GM18873 (cell line): ENCODE measurements at regions not wholly inside any gene's neighbourhood (a gene's known extent, or its start where the extent isn't known, plus 50 kb on each side); places are given as distances from the start of the nearest gene placed in this dataset.
"Not testable (repeated sequence)": the region's sequence is repeated elsewhere in the genome, so short reads cannot be mapped to it uniquely, and the experiment has no call there.

Experiments
- ATAC-seq: cut with Tn5 transposase; IDR thresholded peaks from one replicate; pipeline ENCODE4 v1.9.1; 2021; ENCODE audit warnings: mild to moderate bottlenecking, moderate library complexity, moderate number of reproducible peaks; ENCODE audit not compliant: unreplicated experiment, low FRiP score

DNA sequence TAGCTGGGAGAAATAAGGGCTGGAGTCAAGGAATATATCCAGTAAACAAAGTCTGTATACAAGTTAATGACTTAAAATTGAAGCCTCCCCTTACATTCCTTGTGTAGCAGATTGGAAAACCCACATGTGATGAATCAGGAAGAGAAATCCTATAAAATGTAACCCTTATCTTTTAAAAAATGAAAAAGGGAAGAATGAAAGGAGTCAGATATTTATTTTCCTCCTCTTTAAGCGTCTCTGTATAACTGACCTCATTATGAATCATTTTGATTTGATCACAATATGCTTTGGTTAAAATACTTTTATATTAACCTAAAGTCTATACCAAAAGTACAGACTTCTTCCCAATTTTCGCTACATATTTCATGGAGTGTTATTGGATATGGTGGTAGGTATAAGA, 316.3 kb upstream of the STAC start:
- ATAC-seq: no peak

DNA sequence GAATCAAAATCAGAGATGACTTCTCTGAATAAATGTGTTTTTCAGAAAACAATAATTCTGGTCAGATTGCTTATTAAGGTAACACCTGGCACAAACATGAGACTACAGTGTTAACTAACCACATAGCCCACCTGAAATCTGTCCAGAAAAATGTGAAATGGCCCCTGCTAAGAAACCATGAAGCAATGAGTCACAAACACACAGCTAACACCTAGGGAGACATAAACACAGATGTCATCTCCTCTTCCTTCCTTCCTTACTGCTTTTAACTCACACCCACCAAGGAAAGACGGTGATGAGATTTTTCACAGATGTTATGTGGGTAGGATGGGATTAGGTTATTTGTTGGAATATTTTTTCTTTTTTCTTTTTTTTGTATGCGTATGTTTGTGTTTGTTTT, 315.0 kb upstream of the STAC start:
- ATAC-seq: no peak

DNA sequence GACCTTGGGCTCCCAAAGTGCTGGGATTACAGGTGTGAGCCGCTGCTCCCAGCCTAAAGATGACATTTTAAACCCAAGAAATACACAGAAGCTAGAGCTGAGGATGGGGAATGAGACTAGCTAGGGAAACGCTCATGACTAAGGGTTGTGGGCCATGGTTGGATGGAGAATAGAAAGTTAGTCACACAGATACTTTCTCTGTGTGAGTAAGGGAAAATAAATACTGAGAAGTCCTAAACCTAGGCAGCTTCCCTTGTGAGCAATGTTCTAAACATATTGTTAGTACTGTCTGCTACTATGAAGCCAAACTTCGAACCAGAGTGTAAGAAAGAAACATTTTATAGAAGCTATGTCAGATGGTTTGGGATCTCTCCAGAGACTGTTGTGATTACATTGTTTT, 304.8 kb upstream of the STAC start:
- ATAC-seq: no peak

DNA sequence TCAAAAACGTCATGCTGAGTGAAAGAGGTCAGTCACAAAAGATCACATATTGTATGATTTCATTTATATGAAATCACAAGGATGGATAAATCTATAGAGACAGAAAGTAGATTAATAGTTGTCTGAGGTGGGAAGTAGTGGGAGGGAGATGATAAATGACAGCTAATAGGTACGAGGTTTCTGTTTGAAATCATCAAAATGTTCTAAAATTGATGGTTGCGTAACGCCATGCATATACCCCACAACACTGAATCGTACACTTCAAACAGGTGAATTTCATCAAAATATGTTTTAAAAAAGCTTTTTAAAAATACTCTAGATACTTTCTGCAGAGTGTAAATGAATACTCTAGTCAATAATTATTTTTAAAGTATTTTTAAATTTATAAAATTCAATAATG, 303.0 kb upstream of the STAC start:
- ATAC-seq: no peak

DNA sequence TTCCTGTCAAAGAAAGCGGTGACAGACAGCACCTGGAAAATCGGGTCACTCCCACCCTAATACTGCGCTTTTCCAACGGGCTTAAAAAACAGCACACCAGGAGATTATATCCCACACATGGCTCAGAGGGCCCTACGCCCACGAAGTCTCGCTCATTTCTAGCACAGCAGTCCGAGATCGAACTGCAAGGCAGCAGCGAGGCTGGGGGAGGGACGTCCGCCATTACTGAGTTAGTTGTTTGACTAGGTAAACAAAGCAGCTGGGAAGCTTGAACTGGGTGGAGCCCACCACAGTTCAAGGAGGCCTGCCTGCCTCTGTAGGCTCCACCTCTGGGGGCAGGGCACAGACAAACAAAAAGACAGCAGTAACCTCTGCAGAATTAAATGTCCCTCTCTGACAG, 297.3 kb upstream of the STAC start:
- not testable (repeated sequence) for ATAC-seq

DNA sequence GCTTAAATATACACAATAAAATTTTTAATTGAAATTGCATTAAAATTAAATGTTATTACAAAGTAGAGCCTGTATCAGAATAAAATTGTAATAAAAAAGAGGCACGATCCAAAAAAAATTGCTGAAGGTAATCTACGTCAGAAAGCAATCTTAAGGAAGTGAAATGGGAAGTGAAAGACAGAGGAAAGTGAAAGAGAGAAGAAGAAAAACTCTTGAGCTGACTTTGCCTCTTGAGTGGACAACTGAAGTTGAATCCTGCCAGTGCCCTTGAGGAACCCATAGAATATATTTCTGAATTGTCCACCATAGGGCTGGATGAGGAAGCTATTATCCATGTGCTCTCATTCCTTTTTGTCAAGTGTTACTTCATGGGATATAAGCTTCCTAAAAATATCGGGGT, 285.1 kb upstream of the STAC start:
- ATAC-seq: no peak

DNA sequence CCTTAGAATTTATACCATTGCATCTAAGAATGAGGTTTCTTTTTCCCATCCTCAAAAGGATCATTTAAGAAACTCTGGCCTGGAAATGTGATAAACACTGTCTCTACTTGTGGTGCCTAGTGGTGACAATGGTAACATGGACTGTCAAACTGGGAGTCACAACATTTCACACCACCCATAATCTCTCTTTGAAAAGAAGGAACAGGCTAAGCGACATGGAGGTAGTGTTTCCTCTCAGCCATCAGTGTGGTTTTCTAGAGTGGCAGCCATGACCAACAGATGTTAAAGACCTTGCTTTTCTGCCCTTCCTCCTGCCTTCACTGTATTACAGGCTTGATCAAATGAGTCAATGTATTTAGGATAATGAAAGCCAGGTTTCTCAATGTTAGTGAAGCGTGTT, 283.1 kb upstream of the STAC start:
- ATAC-seq: no peak

DNA sequence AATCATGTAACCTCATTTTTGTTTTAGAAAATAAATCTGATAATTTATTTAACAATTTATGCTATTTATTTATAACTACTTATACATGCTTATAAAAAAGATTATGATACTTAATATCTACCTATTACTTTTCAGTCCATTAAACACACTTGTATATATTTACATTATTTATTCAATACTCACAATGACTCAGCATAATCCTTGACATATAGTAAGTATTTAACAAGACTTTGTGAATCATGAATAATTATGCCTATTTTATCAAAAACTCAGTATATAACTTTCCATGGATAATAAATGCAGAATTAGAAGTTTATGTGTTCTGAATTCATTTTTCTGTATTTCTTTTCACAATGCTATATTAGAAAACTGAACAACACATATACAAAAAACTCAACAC, 266.0 kb upstream of the STAC start:
- ATAC-seq: no peak

DNA sequence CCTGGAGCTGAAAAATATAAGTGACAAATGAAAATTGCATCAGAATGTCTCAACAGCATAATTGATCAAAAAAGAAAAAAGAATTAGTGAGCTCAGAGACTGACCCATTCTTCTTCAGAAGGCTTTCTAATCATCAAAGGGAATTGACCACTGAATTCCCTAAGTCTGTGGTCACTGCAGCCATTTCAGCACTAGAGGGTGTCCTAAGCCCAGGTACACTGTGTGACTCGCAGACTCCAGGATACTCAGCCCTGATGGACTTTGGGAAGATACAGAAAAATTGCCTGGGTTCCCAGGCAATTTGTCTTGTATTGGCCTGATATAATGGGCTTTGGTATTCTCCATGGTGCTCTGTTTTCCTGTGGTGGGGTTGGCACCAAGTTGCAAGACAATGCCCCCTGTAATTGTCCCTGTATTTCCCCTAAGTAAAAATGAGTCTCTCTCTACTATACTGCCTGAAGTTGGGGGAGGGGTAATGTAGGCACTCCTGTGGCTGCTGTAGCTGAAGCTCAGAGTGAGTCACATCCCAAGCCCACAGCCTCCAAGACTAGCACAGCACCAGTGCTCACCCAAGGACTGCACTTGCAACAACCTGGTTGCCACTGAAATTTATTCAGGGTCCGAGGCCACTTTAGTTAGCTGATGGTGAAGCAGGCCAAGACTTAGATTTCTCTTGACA, 256.0 kb upstream of the STAC start:
- ATAC-seq: no peak

DNA sequence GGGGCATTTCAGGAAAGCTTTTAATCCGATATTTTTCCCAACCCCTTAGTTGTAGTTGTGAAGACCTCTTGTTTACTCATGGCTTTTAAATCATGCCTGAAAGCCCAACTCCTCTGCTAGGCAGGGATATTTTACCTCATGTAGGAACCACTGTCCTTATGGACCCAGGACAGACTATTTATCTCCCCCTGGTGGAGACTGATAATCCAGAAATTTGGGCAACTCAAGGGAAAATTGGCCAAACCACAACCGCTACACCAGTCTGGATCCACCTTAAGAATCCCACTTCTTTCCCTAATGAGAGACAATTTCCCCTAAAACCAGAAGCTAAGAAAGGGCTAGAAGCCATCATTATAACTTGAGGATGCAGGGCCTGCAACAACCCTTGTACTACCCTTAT, 248.1 kb upstream of the STAC start:
- ATAC-seq: no peak

DNA sequence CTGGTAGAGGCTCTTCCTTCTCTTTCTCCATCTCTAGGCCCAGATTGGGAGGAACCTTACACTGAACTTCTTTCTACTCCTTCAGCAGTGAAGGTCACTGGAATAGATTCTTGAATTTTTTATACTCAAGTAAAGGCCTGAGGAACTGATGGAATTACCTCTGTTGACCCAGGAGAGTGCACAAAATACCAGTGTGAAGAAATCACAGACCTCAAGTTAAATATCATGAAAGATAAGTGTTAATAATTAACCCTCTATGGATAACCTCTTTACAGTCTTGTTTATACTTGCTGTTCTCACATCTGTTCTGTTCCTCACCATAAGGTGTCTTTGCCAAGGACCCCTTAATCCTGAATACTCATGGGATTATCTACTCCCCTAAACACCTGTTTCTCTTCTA, 244.4 kb upstream of the STAC start:
- ATAC-seq: no peak

DNA sequence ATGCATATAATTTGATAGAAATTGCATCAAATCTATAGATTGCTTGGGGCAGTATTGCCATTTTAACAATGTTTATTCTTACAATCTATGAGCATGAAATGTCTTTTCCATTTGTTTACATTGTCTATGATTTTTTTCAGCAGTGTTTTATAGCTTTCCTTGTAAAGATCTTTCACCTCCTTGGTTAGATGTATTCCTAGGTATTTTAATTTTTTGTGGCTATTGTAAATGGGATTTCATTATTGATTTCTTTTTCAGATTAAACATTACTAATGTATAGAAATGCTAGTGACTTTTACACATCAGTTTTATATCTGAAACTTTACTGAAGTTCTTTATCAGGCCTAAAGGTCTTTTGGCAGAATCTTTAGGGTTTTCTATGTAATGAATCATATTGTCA, 237.6 kb upstream of the STAC start:
- no peak for ATAC-seq

DNA sequence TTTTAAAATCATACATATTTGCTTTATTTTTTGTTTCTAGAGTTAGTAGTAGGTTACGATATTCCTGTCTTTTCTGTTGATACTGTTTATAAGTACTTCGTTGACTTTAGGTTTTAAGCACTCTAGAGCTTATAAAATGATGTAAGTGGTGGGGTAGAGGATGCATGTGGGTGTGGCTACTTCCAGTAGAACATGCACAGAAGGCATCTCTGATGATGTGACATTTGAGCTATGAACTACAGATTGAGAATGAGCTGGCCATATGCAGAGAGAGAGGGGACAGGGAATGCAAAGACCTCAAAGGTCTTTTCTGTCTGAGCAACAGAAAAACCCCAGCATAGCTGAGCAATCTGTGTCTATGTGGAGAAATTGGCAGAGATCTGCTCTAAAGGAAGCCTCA, 233.9 kb upstream of the STAC start:
- ATAC-seq: no peak

DNA sequence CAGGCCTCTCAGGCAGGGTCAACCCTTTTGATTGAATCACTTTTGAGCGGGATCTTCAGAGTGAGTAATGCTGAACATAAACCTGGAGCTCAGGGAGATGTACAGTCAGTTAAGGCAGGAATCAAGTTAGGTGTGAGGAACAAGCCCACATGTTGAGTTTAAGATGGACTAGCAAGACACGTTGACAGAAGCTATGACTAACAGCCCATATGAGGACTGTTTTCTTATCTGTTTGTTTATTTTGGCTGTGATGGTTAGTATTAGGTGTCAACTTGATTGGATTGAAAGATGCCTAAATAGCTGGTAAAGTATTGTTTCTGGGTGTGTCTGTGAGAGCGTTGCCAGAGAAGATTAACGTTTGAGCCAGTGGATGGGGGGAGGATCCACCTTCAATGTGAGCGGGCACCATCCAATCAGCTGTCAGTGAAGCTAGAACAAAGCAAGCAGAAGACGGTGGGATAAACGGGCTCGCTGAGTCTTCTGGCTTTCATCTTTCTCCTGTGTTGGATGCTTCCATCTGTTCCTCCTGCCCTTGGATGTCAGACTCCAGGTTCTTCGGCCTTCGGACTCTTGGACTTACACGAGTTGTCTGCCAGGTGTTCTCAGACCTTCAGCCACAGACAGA, 232.3 kb upstream of the STAC start:
- ATAC-seq: no peak

DNA sequence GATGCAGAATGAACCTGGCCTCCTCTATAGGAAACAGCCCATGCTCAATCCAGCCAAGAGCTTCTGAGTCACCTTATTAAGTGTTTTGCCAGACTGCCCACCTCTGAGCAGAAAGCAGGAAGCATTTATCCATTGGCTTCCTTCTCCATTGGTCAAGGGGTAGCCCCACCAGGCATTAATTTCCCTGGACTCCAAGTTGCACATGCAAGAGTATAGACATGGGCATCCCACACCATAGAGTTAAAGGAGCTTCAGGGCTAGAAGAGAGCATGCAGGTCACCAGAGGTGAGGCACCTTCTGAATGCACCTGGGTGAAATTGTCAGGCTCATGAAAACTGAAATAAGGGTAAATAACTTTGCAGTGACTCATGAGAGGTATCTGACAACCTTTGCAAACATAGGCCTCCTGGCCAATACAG, 230.8 kb upstream of the STAC start:
- no peak for ATAC-seq

DNA sequence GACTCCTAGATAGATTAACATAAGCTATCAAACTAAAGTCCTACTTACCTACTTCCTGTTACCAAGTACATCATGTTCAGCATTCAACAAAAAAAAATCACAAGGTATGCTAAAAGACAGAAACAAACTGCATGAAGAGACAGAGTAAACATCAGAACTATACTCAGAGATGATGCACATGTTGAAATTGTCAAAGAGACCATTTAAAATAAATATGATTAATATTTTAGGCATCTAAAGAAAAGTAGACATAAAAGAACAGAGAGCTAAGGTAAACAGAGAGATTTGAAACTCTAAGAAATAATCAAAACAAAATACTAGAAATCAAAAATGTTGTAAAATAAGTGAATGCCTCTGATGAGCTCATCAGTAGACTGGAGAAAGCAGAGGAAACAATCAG, 224.8 kb upstream of the STAC start:
- no peak for ATAC-seq

DNA sequence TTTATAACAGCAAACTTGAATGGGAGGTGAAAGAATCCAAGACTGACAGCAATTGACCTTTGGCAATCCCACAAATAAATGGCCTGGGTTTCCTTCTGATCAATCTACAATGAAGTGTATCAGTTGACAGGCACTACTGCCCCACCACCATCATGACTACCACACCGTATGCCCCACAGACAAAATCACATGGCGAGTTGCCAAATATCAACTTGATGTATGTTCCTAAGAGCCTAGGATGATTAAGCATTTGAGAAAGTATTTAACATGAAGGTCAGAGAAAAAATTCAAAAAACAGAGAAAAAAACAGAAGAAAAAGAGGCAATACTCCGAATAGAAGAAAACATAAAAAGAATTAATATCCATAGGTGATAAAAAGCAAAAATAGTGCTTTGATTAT, 215.9 kb upstream of the STAC start:
- ATAC-seq: no peak

DNA sequence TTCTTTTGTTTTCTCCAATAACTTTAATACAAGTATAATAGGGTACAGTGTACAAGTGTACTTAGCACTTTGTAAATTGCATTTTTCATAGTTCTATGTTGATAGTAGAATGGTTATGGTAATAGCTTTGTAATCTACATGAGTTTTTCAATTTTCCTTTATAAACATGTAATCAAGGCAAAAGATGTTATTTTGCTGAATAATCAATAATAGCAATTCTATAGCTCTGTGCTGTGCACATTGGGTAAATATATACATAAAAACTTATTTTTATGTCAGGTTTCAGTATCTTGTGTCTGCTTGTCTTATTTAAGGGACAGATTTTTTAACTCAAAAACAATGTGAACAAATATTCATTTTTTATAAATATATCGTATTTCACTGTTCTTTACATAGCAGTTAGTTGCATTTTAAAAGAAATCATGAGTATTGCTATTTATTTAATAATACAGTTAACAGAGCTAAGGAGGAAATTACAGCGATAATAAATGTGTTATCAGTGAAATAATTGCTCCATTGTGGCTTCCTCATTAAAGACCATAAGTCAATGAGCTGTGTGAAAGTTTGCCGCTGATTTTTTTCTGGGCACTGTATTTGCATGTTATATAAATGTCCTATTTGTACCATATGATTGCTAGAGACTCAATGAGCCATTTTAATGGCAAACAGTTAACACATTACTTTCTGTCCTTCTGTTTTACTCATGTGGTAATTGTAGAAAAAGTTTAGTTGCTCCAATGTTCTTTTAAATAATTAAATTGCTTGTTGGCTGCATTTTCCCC, 214.6 kb upstream of the STAC start:
- ATAC-seq: no peak

DNA sequence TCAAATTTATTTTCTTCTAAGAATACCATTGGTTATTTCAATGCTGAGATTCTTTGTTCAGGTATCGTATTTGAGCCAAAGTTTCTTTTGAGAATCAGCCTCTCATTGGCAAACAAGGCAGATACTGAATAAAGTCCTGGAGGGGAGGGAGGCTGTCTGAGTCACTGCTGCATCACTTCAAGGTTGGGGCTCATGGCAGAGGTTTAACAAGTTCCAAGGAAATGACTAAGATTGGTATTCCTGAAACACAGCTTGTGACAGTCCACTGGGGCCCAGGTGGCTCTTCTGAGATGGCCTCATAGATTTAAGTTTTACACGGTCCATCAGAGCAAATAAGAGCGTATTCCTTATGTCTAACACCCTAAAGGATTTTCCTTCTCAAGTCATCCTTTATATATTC, 213.8 kb upstream of the STAC start:
- ATAC-seq: no peak

DNA sequence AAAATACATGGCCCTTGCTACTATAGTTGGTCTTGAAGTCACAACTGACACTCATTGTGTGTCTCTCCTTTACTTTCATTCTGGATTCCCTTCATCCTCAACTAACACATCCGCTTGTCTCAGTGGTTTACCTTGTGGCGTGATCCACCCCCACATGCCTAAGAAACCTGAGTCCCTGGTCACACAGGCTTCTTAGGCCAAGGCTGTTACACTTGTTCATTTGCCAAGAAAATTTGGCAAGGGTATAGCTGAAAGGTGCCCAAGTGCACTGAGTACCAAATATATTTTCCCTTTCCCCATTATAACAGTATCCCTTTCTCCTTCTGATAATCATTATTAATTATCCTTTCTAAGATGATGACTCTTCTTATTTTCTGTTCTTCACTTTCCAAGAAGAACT, 207.6 kb upstream of the STAC start:
- no peak for ATAC-seq

DNA sequence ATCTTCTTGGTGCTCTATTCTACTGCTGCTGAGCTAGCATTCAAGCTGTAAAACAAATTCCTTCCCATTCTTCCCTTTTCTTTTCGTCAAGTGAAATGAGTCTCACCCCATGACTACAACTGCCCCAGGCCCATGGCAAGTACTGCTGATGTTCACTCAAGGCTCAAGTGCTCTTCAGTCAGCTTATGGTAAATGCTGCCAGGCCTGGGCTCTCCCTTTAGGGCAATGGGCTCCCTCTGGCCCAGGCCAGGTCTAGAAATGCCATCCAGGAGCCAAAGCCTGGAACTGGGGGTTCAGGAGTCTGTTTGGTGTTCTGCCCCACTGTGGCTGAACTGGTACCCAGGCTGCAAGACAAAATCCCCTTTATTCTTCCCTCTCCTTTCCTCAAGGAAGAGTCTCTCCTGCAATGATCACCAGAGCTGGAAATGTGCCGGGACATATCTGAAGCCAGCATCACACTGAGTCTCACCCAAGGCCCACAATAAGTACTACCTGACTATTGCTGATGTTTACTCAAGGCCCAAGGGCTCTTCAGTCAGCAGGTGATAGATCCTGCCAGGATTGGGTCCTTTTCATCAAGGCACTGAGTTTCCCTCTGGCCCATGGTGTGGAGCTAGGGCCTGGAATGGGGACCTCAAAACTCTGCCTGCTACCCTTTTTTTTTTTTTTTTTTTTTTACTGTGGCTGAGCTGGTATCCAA, 205.0 kb upstream of the STAC start:
- ATAC-seq: no peak
